Choroid plexus epithelial cell (primary cell): ENCODE measurements at regions not wholly inside any gene's neighbourhood (a gene's known extent, or its start where the extent isn't known, plus 50 kb on each side); places are given as distances from the start of the nearest gene placed in this dataset.

ENCODE experiments used
- DNase-seq: peaks from one replicate; pipeline ENCODE4 v3.0.0-alpha.2; 2010; ENCODE audit warnings: low read depth
- H3K4me3 ChIP-seq: 2 replicates; pipeline ENCODE4 v1.5.1; 2011; ENCODE audit warnings: low read depth, mild to moderate bottlenecking, control low read depth, low read length, moderate library complexity
- CTCF ChIP-seq: conservative IDR thresholded peaks from 2 replicates; pipeline ENCODE4 v1.5.1; 2011; ENCODE audit warnings: low read depth, mild to moderate bottlenecking, control low read depth, inconsistent platforms, low read length, moderate library complexity

- no peak for DNase-seq
- no peak for TF ChIP-seq CTCF
- H3K4me3 ChIP-seq, result no peak overlapping the region
Observed at GRCh38 chr13:80284290-80284689, 56.6 kb downstream of the SPRY2 start.

GRCh38 chr13:80278706-80279105, 62.2 kb downstream of the SPRY2 start:
- no peak for DNase-seq
- no peak for TF ChIP-seq CTCF
- H3K4me3 ChIP-seq, result no peak overlapping the region

- peak; percentile 9 for DNase-seq
- TF ChIP-seq CTCF, result no peak
- H3K4me3 ChIP-seq, result no peak overlapping the region
Observed at GRCh38 chr13:80276371-80277289, 64.3 kb downstream of the SPRY2 start.

- DNase-seq, result no peak
- TF ChIP-seq CTCF, result no peak
- H3K4me3 ChIP-seq, result no peak overlapping the region
Observed at GRCh38 chr13:80274643-80275042, 66.3 kb downstream of the SPRY2 start.

GRCh38 chr13:80273718-80274117, 67.2 kb downstream of the SPRY2 start:
- no peak for DNase-seq
- H3K4me3 ChIP-seq, result no peak overlapping the region
- TF ChIP-seq CTCF, result no peak

- DNase-seq, result peak; percentile 7
- no peak overlapping the region for H3K4me3 ChIP-seq
- TF ChIP-seq CTCF, result no peak
Observed at GRCh38 chr13:80265348-80265747, 75.6 kb downstream of the SPRY2 start.
